H1 (cell line): ENCODE measurements at regions not wholly inside any gene's neighbourhood (a gene's known extent, or its start where the extent isn't known, plus 50 kb on each side); places are given as distances from the start of the nearest gene placed in this dataset.

ENCODE experiments used
- CTCF ChIA-PET: fragments of 300-600 bp; sonication (Branson Sonifier 250); formaldehyde crosslinking; loops from one replicate; lab custom pipeline; 2021; ENCODE audit not compliant: partially characterized antibody; lab: Charles Lee
- POLR2A ChIA-PET: fragments of 300-600 bp; sonication (Branson Sonifier 250); formaldehyde crosslinking; loops from one replicate; lab custom pipeline; 2021; ENCODE audit warnings: inconsistent platforms; ENCODE audit not compliant: partially characterized antibody; lab: Charles Lee
- DNase-seq, 2 experiments: peaks; one replicate each; pipeline versions ENCODE4 v3.0.0 to v3.0.0-alpha.2; 2010 to 2022; ENCODE audit warnings: low spot score in 2 of 2, low read depth in 1 of 2, mixed read lengths in 1 of 2
- FAIRE-seq: peaks from 2 replicates; lab custom pipeline; 2011; peaks lifted over from hg19 to GRCh38; lab: Jason Lieb, UNC
- H2AFZ ChIP-seq: 2 replicates; pipeline ENCODE4 v1.8.1; 2012; ENCODE audit warnings: low read length, inconsistent platforms
- H2AK5ac ChIP-seq: 2 replicates; pipeline ENCODE4 v1.6.1; 2013; ENCODE audit warnings: low read depth, low read length
- H2BK120ac ChIP-seq: replicated peaks from 2 replicates; pipeline ENCODE3; 2013; ENCODE audit warnings: low read depth, low read length, inconsistent platforms
- H2BK12ac ChIP-seq: 2 replicates; pipeline ENCODE4 v1.6.1; 2013; ENCODE audit warnings: low read depth, low read length
- H2BK15ac ChIP-seq: 2 replicates; pipeline ENCODE4 v1.6.1; 2013; ENCODE audit warnings: low read length
- H2BK20ac ChIP-seq: 2 replicates; pipeline ENCODE4 v1.6.1; 2013; ENCODE audit warnings: low read length
- H2BK5ac ChIP-seq: 2 replicates; pipeline ENCODE4 v1.6.1; 2013; ENCODE audit warnings: low read depth, low read length
- H3K14ac ChIP-seq: 2 replicates; pipeline ENCODE4 v1.6.1; 2013; ENCODE audit warnings: inconsistent platforms; ENCODE audit not compliant: insufficient read length
- H3K18ac ChIP-seq: 2 replicates; pipeline ENCODE4 v1.6.1; 2013; ENCODE audit warnings: low read length; ENCODE audit errors: extremely low read depth
- H3K23ac ChIP-seq: 2 replicates; pipeline ENCODE4 v1.6.1; 2013; ENCODE audit warnings: inconsistent platforms; ENCODE audit not compliant: insufficient read length
- H3K23me2 ChIP-seq: 2 replicates; pipeline ENCODE4 v1.6.1; 2013; ENCODE audit warnings: low read depth, low read length
- H3K27ac ChIP-seq: 2 replicates; pipeline ENCODE4 v1.6.1; 2011; ENCODE audit warnings: low read depth, low read length, inconsistent platforms
- H3K27me3 ChIP-seq, 4 experiments: replicated peaks in 1 of 4; 1 replicate in 1 of 4; 2 replicates in 3 of 4; pipeline versions ENCODE4 v1.6.1 to v1.8.1; 2011 to 2013; ENCODE audit warnings: low read length in 3 of 4, mild to moderate bottlenecking in 3 of 4, inconsistent platforms in 2 of 4, mixed read lengths in 2 of 4, moderate library complexity in 1 of 4; ENCODE audit not compliant: control insufficient read depth in 3 of 4, insufficient read depth in 3 of 4; ENCODE audit errors: extremely low read depth in 1 of 4
- H3K36me3 ChIP-seq, 4 experiments: 2 replicates each; pipeline versions ENCODE4 v1.6.1 to v1.8.1; 2011 to 2013; ENCODE audit warnings: mild to moderate bottlenecking in 4 of 4, low read length in 3 of 4, moderate library complexity in 2 of 4, control low read depth in 1 of 4, inconsistent platforms in 1 of 4; ENCODE audit not compliant: insufficient read depth in 4 of 4, control insufficient read depth in 2 of 4
- H3K4ac ChIP-seq: replicated peaks from 2 replicates; pipeline ENCODE3; 2013; ENCODE audit warnings: low read length, low read depth, mixed read lengths, inconsistent platforms; ENCODE audit not compliant: insufficient read length
- H3K4me1 ChIP-seq, 4 experiments: replicated peaks in 1 of 4; 1 replicate in 1 of 4; 2 replicates in 3 of 4; pipeline versions ENCODE4 v1.6.1 to v1.8.1; 2011 to 2013; ENCODE audit warnings: low read length in 3 of 4, inconsistent platforms in 2 of 4, mixed read lengths in 1 of 4; ENCODE audit not compliant: insufficient read depth in 4 of 4, control insufficient read depth in 3 of 4
- H3K4me2 ChIP-seq, 2 experiments: 2 replicates each; pipeline versions ENCODE4 v1.6.1 to v1.8.1; 2011 to 2013; ENCODE audit warnings: low read depth in 2 of 2, low read length in 2 of 2, control low read depth in 1 of 2, inconsistent platforms in 1 of 2, mild to moderate bottlenecking in 1 of 2; ENCODE audit not compliant: insufficient read depth in 1 of 2
- H3K4me3 ChIP-seq, 4 experiments: fragments of 200-600, 300-600 bp in 1 of 4; sonication (generic), shearing (Covaris generic), sonication (Bioruptor Twin) in 1 of 4; 2 replicates each; pipeline versions ENCODE4 v1.5.1 to v1.8.1; 2011 to 2016; ENCODE audit warnings: low read length in 4 of 4, low read depth in 3 of 4, control low read depth in 2 of 4, inconsistent platforms in 2 of 4, mild to moderate bottlenecking in 2 of 4, mixed read lengths in 1 of 4, moderate library complexity in 1 of 4; ENCODE audit not compliant: insufficient read depth in 2 of 4; ENCODE audit errors: extremely low read depth in 1 of 4
- H3K56ac ChIP-seq: replicated peaks from 2 replicates; pipeline ENCODE3; 2013; ENCODE audit warnings: low read depth, mild to moderate bottlenecking, mixed read lengths, low read length, inconsistent platforms; ENCODE audit not compliant: insufficient read length
- H3K79me1 ChIP-seq: 2 replicates; pipeline ENCODE4 v1.6.1; 2013; ENCODE audit warnings: low read depth, low read length, control low read depth
- H3K79me2 ChIP-seq, 2 experiments: 2 replicates each; pipeline versions ENCODE4 v1.6.1 to v1.8.1; 2012 to 2013; ENCODE audit warnings: low read length in 2 of 2, mild to moderate bottlenecking in 2 of 2, inconsistent platforms in 1 of 2; ENCODE audit not compliant: insufficient read depth in 2 of 2, control insufficient read depth in 1 of 2
- H3K9ac ChIP-seq, 4 experiments: replicated peaks in 1 of 4; 1 replicate in 1 of 4; 2 replicates in 3 of 4; pipeline versions ENCODE4 v1.6.1 to v1.8.1; 2011 to 2013; ENCODE audit warnings: low read depth in 3 of 4, low read length in 3 of 4, control low read depth in 2 of 4, mild to moderate bottlenecking in 2 of 4, moderate library complexity in 2 of 4, inconsistent platforms in 1 of 4; ENCODE audit errors: extremely low read depth in 1 of 4
- H3K9me3 ChIP-seq, 2 experiments: 2 replicates each; pipeline versions ENCODE4 v1.6.1 to v1.8.1; 2012 to 2013; ENCODE audit warnings: mild to moderate bottlenecking in 2 of 2, moderate library complexity in 2 of 2, control low read depth in 1 of 2, inconsistent platforms in 1 of 2, low read depth in 1 of 2, low read length in 1 of 2, mixed read lengths in 1 of 2; ENCODE audit not compliant: insufficient read depth in 2 of 2
- H4K20me1 ChIP-seq, 2 experiments: replicated peaks in 1 of 2; 2 replicates each; pipeline versions ENCODE3 to v1.8.1; 2011 to 2013; ENCODE audit warnings: inconsistent platforms in 2 of 2, low read length in 2 of 2, mild to moderate bottlenecking in 1 of 2; ENCODE audit not compliant: insufficient read depth in 2 of 2, control insufficient read depth in 1 of 2
- H4K5ac ChIP-seq: 2 replicates; pipeline ENCODE4 v1.6.1; 2013; ENCODE audit warnings: low read length, low read depth, mixed read lengths, inconsistent platforms; ENCODE audit not compliant: insufficient read length
- H4K8ac ChIP-seq: 2 replicates; pipeline ENCODE4 v1.8.0; 2013; ENCODE audit warnings: mild to moderate bottlenecking, moderate library complexity, low read length, inconsistent platforms; ENCODE audit not compliant: insufficient read depth; ENCODE audit errors: extremely low read depth
- H4K91ac ChIP-seq: replicated peaks from 2 replicates; pipeline ENCODE3; 2013; ENCODE audit warnings: low read length, mixed read lengths, inconsistent platforms; ENCODE audit not compliant: insufficient read length
- CEBPB ChIP-seq: IDR thresholded peaks from 2 replicates; pipeline ENCODE4 v1.6.1; 2012; ENCODE audit warnings: low read depth, low read length
- NRF1 ChIP-seq: IDR thresholded peaks from 2 replicates; pipeline ENCODE4 v1.6.1; 2011; ENCODE audit warnings: mild to moderate bottlenecking, low read depth, low read length, improper control_type of control experiment
- WGBS, 2 experiments: shearing (Covaris generic) in 1 of 2; methylation state at CpG; one replicate each; pipeline versions ENCODE4 v1.1.6 to v1.1.7; 2013 to 2015; ENCODE audit warnings: low lambda C conversion rate in 2 of 2, mixed read lengths in 2 of 2, inconsistent platforms in 1 of 2, low coverage in 1 of 2, missing lambda C conversion rate in 1 of 2; ENCODE audit not compliant: insufficient replicate concordance in 2 of 2, insufficient coverage in 1 of 2, insufficient read length in 1 of 2; ENCODE audit errors: extremely low coverage in 1 of 2, missing lambda C conversion rate in 1 of 2; 5-methylcytosine and 5-hydroxymethylcytosine counted together

GRCh38 chr6:1080453-1081337 lies 231.2 kb upstream of the FOXQ1 start:
- Histone ChIP-seq H2AK5ac (no peak overlapping the region), H3K23me2 (no peaks in the 10 kb centered on the region), H3K9me3 (no peaks in the 10 kb centered on the region), H2BK12ac (no peak overlapping the region), H4K20me1 (no peaks in the 10 kb centered on the region), H2AFZ (no peak overlapping the region), H3K23ac (no peak overlapping the region), H4K91ac (no peak overlapping the region), H2BK120ac (no peak overlapping the region), H3K9ac (no peak overlapping the region), H3K4me2 (no peak overlapping the region), H3K4me1 (no peaks in the 10 kb centered on the region), H3K4me3 (no peak overlapping the region), H3K27ac (no peak overlapping the region), H3K56ac (no peak overlapping the region), H3K14ac (no peak overlapping the region), H3K79me2 (no peaks in the 10 kb centered on the region), H3K27me3 (no peaks in the 10 kb centered on the region), H3K79me1 (no peaks in the 10 kb centered on the region), H2BK15ac (no peak overlapping the region), H3K18ac (no peak overlapping the region), H2BK5ac (no peak overlapping the region), H3K36me3 (no peaks in the 10 kb centered on the region), H2BK20ac (no peak overlapping the region), H4K5ac (no peak overlapping the region), H3K4ac (no peak overlapping the region), H4K8ac (no peak overlapping the region; the same call in 1 of the 2 replicates)
- no peak for FAIRE-seq
- POLR2A ChIA-PET: no interaction called here
- no peak for TF ChIP-seq CEBPB
- no peak for TF ChIP-seq NRF1
- CTCF ChIA-PET: no interaction called here
- 94% methylated on average over 34 of the region's 34 CpGs; no CpG with 5 or more reads in 1 of the 2 experiments for WGBS, 2 experiments
- no peak for DNase-seq
